Type B pancreatic cell (in vitro differentiated cells): ENCODE measurements at regions not wholly inside any gene's neighbourhood (a gene's known extent, or its start where the extent isn't known, plus 50 kb on each side); places are given as distances from the start of the nearest gene placed in this dataset.

Source experiments
- DNase-seq: peaks from one replicate; pipeline ENCODE4 v3.0.0; 2021; ENCODE audit warnings: mixed read lengths; ENCODE audit not compliant: unreplicated experiment; ENCODE audit errors: extremely low spot score
- H3K27ac Mint-ChIP-seq: 2 replicates; pipeline ENCODE4 v1.8.0; 2021; ENCODE audit warnings: mild to moderate bottlenecking, mixed read lengths
- H3K27me3 Mint-ChIP-seq: 2 replicates; pipeline ENCODE4 v1.8.0; 2021; ENCODE audit warnings: mixed read lengths
- H3K36me3 Mint-ChIP-seq: 2 replicates; pipeline ENCODE4 v1.8.0; 2021; ENCODE audit warnings: mixed read lengths
- H3K4me1 Mint-ChIP-seq: one replicate; pipeline ENCODE4 v1.8.0; 2021; ENCODE audit warnings: mixed read lengths; ENCODE audit not compliant: unreplicated experiment
- H3K4me3 Mint-ChIP-seq: 2 replicates; pipeline ENCODE4 v1.8.0; 2021; ENCODE audit warnings: mild to moderate bottlenecking, mixed read lengths
- H3K9me3 Mint-ChIP-seq: 2 replicates; pipeline ENCODE4 v1.8.0; 2021; ENCODE audit warnings: mixed read lengths
- TF ChIP-seq, protein P1 (sequence below): fragments of 200-600 bp; sonication (generic); conservative IDR thresholded peaks from 2 replicates; pipeline ENCODE4 v1.5.0; 2021; ENCODE audit warnings: antibody characterized with exemption, mild to moderate bottlenecking

DNA sequence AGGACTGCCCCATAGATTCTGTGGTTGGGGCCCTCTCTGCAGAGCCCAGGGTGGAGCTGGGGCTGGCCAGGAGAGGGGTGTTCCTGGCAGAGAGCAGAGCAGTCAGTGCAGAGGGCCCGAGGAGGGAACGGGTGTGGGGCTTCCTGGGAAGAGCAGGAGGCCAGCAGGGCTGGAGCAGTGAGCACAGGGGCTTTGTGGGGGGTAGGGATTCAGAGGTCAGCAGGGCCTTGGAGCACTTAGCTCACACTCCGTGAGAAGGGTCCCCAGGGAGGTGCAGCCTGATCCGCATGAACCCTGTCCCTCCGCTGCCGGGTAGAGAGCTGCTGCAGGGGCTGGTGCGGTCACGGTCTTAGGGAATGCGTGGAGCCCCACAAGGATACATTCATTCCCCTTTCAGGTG lies 113.0 kb upstream of the CIBAR2 start:
- H3K9me3 Mint-ChIP-seq: no peaks in the 10 kb centered on the region
- no peak overlapping the region for H3K27ac Mint-ChIP-seq
- H3K27me3 Mint-ChIP-seq: peaks cover 10% of the 10 kb centered on the region
- TF ChIP-seq, protein P1, sequence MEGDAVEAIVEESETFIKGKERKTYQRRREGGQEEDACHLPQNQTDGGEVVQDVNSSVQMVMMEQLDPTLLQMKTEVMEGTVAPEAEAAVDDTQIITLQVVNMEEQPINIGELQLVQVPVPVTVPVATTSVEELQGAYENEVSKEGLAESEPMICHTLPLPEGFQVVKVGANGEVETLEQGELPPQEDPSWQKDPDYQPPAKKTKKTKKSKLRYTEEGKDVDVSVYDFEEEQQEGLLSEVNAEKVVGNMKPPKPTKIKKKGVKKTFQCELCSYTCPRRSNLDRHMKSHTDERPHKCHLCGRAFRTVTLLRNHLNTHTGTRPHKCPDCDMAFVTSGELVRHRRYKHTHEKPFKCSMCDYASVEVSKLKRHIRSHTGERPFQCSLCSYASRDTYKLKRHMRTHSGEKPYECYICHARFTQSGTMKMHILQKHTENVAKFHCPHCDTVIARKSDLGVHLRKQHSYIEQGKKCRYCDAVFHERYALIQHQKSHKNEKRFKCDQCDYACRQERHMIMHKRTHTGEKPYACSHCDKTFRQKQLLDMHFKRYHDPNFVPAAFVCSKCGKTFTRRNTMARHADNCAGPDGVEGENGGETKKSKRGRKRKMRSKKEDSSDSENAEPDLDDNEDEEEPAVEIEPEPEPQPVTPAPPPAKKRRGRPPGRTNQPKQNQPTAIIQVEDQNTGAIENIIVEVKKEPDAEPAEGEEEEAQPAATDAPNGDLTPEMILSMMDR: no peak
- H3K36me3 Mint-ChIP-seq: no peaks in the 10 kb centered on the region
- peaks cover 64% of the 10 kb centered on the region for H3K4me1 Mint-ChIP-seq
- DNase-seq: no peak
- no peak overlapping the region for H3K4me3 Mint-ChIP-seq

DNA sequence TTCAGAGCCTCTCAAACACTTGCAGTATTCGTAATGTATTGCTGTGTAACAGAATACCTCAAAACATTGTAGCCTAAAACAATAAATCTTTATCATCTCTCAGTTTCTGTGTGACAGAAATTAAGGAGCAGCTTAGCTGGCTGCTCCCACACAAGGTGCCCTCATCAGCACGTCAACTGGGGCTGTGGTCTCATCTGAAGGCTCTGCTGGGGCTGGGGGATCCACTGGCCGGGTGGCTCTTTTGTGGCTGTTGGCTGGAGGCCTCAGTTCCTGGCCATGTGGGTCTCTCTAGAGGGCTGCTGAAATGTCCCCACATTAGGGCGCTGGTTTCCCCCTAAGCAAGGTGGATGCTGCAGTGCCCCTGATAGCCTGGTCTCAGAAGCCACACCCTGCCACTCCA lies 113.4 kb upstream of the CIBAR2 start:
- DNase-seq: no peak
- H3K27me3 Mint-ChIP-seq: peaks cover 7% of the 10 kb centered on the region
- peaks cover 3% of the 10 kb centered on the region for H3K36me3 Mint-ChIP-seq
- peaks cover 3% of the 10 kb centered on the region for H3K9me3 Mint-ChIP-seq
- peaks cover 64% of the 10 kb centered on the region for H3K4me1 Mint-ChIP-seq
- no peak overlapping the region for H3K4me3 Mint-ChIP-seq
- TF ChIP-seq, protein P1: no peak
- no peak overlapping the region for H3K27ac Mint-ChIP-seq

DNA sequence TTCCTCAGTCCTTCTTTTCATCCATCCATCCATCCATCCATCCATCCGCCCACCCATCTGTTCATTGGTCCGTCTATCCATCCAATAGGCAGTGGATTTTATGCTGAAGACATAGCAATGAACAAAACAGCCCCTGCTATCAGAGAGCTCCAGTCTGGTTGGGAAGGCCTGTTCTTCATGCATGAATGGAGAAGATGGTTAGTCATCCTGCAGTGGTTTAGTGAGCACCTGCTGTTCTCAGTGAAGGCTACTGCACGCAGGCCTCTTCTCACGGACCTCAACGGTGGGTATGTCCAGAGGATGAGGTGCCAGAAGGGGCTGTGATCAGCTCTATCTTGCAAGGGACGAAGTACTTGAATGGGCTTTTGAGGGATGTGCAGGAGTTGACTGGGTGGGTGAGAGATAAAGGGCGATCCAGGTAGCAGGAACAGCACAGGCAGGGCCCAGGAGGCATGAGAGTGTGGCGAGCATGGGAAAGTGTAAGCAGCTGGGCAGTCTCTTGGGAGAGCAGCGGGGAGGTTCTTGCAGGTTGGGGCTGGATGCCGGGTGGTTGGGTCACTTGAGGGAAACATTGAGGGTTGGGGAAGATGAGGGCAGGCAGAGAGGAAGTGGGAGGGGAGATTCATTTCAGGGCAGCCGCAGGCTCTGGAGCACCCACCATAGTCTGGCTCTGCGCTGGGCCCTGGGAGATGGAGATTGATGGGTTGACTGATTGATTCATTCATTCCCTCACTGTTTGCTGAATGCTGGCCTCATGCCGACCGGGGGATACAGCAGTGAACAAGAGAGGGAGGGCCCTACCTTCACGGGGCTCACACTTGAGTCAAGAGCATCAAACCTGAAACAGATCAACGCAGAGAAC lies 115.0 kb upstream of the CIBAR2 start:
- Mint-ChIP-seq H3K4me1 (peaks cover 66% of the 10 kb centered on the region), H3K36me3 (peaks cover 12% of the 10 kb centered on the region), H3K27ac (no peak overlapping the region), H3K4me3 (peak overlapping the region; percentile 17), H3K9me3 (peaks cover 5% of the 10 kb centered on the region), H3K27me3 (peaks cover 8% of the 10 kb centered on the region)
- no peak for DNase-seq
- TF ChIP-seq, protein P1: no peak

DNA sequence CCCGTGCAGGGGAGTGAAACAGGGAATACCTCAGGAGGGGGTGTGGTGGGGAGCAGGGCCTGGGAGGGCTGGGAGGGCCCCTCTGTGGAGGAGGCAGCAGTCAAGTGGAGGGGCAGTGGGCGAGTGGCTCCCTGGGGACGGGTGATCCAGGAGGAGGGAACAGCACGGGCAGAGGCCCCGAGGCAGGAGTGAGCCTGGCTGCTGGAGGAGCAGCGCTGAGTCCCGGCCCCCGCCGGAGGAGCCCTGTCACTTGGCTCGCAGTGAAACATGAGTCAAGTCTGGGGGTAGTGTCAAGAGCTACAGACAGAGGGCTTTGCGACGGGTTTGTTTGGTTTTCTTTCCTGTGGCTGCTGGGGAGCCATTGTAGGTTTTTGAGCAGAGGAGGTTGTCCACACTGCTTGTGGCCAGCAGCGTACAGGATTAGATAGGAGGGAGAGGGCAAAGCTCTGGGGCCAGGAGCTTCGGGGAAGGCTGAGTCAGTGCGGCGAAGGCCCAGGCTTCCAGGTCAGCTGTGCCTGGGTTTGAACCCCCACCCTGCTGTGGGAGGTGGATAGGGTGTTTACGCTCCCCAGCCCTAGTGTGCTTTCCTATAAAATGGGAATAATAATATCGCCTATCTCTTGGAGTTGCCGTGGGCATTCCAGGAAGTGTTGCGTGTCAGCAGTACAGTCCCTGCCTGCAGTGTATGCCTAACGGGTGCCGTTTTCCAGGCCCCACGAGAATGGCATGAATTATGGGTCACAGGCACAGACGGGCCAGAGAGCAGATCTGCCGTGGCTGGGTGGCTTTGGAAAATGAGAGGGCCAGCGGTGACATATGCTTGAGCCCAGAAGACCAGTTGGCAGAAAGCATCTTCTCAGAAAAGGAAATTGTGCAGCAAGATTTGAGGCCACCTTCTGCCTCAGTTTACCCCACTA lies 115.9 kb upstream of the CIBAR2 start:
- Mint-ChIP-seq H3K9me3 (peaks cover 5% of the 10 kb centered on the region), H3K27me3 (peaks cover 8% of the 10 kb centered on the region), H3K4me1 (peaks cover 59% of the 10 kb centered on the region), H3K27ac (peak overlapping the region; percentile 29), H3K4me3 (peak overlapping the region; percentile 22), H3K36me3 (peaks cover 12% of the 10 kb centered on the region)
- TF ChIP-seq, protein P1: peak; percentile 35
- DNase-seq: no peak

DNA sequence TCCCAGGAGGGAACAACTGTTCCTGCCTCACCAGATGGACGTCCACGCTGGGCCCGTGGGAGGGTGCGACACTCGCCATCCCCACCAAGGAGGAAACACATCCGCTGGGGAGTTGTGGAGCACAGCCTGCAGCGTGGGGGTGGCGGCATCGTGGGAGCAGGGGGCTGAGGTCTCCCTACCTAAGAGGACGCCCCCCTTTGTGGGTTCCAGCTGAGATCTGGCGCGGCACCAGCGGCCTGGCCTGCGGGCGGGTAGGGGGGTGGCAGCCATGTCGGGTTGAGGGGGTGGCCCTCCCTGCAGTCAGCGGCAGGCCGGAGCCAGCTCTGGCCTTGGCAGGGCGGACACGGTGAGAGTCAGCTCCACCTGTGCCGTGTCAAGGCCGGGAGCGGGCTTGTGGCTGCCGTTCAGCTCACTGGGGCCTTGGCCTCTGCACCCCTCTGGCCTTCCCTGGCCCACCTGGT lies 116.7 kb upstream of the CIBAR2 start:
- no peak for DNase-seq
- H3K36me3 Mint-ChIP-seq: peaks cover 12% of the 10 kb centered on the region
- no peak overlapping the region for H3K4me3 Mint-ChIP-seq
- TF ChIP-seq, protein P1: no peak
- peaks cover 60% of the 10 kb centered on the region for H3K4me1 Mint-ChIP-seq
- H3K27ac Mint-ChIP-seq: no peak overlapping the region
- peaks cover 8% of the 10 kb centered on the region for H3K27me3 Mint-ChIP-seq
- H3K9me3 Mint-ChIP-seq: peaks cover 5% of the 10 kb centered on the region
